8988T (cell line): ENCODE measurements at regions not wholly inside any gene's neighbourhood (a gene's known extent, or its start where the extent isn't known, plus 50 kb on each side); places are given as distances from the start of the nearest gene placed in this dataset.

Source experiments
- DNase-seq: peaks from one replicate; pipeline ENCODE4 v3.0.0; 2011

DNA sequence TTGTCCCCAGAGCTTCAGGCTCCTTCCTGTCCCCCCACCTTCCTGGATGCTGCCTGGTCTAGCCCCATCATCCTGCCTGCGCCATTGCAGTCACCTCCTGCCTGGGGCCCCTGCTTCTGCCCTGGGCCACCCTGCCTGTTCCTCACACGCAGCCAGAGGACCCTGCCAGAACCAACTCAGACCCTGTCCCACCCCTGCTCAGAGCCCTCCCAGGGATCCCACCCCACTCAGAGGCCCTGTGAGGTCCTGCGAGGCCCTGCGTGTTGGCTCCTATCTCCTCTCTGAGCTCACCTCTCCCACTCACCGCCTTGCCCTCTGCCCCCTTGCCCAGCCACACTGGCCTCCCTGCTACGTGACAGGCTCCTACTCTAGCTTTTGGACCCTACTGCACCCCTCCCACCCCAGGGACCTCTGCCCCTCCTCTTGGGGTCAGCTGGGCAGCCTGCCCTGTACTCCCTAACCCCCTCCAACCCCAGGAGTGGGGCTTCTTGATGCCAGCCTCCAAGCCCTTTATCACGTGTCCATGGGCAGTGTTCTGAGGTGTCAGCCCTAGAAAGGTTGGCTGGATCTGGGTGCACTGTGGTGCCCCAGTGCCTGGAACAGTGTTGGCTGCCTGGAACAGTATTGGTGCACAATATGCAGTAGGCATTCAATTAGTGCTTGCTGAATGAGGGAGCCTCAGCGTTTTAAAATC lies 68.3 kb downstream of the CEBPB start:
- no peak for DNase-seq

DNA sequence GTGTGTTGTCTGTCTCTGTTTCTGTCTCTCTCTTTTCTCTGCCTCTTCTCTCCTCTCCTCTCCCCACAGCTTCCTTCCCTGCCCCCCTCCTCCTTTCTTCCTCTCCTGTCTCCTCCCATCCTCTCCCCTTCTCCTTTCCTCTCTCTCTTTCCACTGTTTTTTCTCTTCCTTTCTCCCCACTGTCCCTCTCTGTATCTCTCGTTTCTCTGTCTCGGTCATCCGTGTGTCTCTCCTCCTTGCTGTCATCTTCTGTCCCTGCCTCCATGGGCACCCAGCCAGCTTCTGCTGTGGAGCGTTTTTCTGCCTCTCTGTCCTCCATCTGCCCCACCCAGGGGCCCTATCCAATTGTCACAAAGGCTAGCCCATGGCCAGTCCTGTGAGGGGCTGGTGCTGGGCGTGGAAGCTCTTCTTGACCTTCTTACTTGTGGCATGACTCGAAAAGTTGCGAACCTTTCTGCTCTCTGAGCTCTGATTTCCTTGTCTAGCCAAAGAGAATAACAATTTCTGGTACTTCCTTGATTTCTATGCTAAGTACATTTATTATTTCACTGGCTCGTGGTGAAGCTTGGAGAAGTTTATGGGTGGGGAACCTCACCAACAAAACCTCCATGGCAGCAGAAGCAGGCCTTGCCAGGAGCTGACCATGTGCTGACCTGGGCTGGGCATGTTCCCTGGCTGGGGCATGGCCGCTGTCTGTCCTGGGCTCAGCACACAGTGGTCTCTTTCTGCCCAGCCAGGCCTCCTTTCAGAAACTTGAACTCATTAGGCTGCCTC lies 69.3 kb downstream of the CEBPB start:
- no peak for DNase-seq

DNA sequence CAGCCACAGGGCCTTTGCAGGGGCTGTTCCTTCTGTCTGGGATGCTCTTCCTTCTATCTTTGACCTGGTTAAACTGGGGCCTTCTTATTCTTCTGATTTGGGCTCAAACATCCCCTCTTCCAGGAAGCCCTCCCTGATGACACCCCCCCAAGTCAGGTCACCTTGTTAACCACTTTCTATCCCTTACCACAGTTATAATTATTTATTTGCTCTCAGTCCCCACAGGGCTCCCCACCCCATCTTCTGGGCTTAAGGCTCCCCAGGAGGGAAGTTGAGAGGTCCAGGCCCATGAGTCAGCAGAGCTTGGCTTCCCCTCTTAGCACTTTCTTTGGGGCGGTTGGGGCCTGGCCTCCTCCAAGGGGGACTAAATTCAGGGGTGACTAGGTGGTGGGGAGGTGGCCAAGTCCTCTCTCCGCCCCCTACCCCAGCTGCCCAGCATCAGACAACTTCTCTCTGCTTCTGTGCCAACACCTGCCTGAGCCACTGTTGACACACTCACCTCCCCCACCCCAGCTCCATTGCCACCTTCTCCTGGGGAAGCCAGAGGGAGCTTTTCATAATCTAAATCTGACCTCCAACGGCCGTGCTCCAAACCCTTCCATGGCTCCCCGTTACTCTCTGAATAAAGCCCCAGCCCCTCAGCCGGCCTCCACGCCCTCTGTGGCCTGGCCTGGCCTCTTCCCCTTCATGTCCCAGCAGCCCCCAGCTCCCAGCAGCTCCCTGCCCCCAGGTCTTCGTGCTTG lies 70.0 kb downstream of the CEBPB start:
- no peak for DNase-seq

- DNase-seq, result no peak
These were observed 71.0 kb downstream of the CEBPB start for GRCh38 chr20:50261471-50262212.

GRCh38 chr20:50263831-50264230 lies 73.2 kb downstream of the CEBPB start:
- DNase-seq, result no peak

GRCh38 chr20:50264534-50265145 lies 74.0 kb downstream of the CEBPB start:
- DNase-seq, result no peak

DNA sequence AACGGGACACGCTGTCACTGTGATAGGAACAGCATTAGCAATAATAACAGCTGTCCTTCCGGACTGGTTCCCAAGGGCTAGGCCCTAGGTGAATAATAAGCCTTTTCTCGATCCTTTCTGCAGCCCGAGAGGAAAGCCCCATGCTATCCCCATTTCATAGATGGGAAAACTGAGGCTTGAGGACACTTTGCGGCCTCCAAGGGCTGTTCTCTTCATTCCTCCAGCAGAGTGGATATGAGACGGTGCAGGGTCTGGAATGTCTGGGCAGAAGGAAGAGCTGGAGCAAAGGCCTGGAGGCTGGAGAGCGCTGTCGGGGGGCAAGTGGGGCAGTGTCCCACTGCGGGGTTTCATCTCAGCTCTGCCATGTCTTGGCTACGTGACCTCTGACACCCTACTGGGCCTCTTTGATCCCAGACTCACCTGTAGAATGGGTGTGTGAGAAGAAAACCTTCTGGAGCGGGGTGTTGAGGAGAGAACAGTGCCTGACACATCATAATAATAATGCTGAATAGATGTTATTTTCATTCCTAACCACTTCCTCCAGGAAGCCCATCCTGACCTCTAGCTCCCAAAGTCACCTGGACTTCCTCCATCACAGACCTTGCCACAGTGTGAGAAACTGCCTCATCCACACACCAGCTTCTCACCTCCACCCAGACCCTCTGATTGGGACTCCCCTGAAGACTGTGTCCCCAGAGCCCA lies 74.8 kb downstream of the CEBPB start:
- DNase-seq, result no peak

GRCh38 chr20:50266293-50267040 lies 75.8 kb downstream of the CEBPB start:
- DNase-seq, result no peak

- DNase-seq, result no peak
These were observed 76.6 kb downstream of the CEBPB start for GRCh38 chr20:50267041-50267865.

DNA sequence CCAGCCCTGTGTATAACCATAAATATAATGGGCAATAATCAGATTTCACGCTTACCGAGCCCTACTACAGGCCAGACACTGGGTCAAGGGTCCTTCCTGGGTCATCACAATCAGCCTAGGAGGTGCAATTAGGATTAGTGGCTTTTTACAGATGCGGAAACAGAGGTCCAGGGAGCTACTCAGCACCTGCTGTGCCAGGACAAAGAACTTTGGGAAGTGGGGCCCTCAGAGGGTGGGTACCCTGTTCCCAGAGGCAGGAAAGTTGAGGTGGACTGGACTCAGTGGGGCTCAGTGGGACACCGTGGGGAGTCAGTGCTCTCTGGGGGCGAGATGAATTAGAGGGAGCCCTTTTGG lies 77.2 kb downstream of the CEBPB start:
- DNase-seq, result no peak

DNA sequence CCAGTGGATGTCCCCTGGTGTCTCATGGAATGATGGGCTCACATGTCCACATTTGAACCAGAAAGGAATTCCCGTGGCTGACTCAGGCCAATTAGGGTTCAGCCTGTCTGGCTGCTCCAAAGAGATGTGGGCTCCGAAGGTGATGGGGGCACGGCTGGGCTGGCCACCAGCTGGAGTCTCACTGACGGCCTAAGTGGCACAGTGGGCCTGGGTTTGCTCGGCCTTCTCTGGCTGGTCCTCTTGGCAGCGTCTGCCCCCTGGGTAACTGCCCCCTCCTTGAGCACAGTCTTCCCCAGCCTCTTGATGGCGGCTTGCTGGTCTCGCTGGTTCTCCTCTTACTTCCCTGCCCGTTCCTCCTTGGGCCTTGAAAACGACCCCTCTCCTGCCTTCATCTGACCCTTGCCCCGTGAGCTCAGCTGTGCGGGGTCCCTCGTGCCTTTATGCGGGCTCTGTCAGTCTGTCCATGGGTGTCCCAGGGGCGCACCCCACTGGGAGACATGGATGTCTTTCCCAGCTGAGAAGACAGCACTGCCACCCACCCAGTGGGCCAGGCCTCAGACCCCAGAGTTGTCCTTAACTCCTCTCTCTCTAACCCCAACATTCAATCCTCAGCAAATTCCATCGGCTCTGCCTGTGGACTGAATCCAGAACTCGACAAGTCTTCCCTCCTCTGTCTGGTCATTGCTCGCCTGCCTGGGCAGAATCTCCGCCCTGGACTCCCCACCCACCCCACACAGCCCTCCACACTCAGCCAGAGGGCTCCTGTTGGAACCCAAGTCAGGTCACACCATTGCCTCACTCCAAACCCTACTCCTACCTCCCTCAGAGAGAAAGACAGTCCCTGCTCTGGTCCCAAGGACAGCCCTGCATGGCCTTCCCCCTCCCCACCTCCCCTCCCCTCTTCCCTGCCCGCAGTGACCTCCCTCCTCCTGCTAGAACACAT lies 78.7 kb downstream of the CEBPB start:
- DNase-seq, result no peak

- no peak for DNase-seq
These were observed 79.4 kb downstream of the CEBPB start for GRCh38 chr20:50270034-50270395.

DNA sequence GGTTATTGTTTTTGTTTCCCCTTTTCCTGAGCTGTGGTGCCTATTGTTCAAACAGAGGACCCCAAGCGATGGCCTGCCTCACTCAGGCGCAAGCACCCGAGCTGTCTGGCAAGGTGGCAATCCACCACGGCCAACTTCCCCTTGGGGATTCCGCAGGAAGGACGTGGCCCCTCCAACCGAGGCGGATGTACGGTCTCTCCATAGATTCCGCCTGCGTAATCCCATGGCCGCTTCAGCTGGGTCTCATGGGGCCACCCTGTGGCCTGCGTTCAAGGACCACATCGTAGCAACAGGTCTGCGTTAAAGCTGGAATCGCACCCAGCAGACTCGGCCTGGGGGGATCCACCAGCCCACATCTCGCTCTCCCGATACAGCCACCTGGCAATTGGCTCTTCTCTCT lies 79.9 kb downstream of the CEBPB start:
- no peak for DNase-seq

- no peak for DNase-seq
These were observed 80.5 kb downstream of the CEBPB start for GRCh38 chr20:50271176-50271575.

GRCh38 chr20:50271612-50272011 lies 81.0 kb downstream of the CEBPB start:
- DNase-seq, result no peak

GRCh38 chr20:50272030-50272723 lies 81.5 kb downstream of the CEBPB start:
- DNase-seq, result no peak

GRCh38 chr20:50272724-50273446 lies 82.3 kb downstream of the CEBPB start:
- DNase-seq, result no peak
